ENCODE measurements at regions not wholly inside any gene's neighbourhood (a gene's known extent, or its start where the extent isn't known, plus 50 kb on each side); places are given as distances from the start of the nearest gene placed in this dataset.

- no peak for TF ChIP-seq CTCF (IDR thresholded peaks at IDR 0.05)
- TF ChIP-seq POLR2A (IDR thresholded peaks at IDR 0.05), result no peak
Measured at GRCh38 chr4:65234061-65234460, 436.2 kb downstream of the EPHA5 start.

Data from uterus (tissue), 2 donors.